Loucy (cell line): ENCODE measurements at regions not wholly inside any gene's neighbourhood (a gene's known extent, or its start where the extent isn't known, plus 50 kb on each side); places are given as distances from the start of the nearest gene placed in this dataset.

Source experiments
- CTCF ChIP-seq: fragments of 200-600 bp; sonication (generic); conservative IDR thresholded peaks from 2 replicates; pipeline ENCODE4 v1.5.1; 2014; ENCODE audit warnings: mild to moderate bottlenecking, antibody characterized with exemption, low read length
- EZH2phosphoT487 ChIP-seq: fragments of 200-600 bp; IDR thresholded peaks from 2 replicates; pipeline ENCODE4 v1.6.1; 2018; ENCODE audit warnings: antibody characterized with exemption, mild to moderate bottlenecking, moderate library complexity, borderline replicate concordance

DNA sequence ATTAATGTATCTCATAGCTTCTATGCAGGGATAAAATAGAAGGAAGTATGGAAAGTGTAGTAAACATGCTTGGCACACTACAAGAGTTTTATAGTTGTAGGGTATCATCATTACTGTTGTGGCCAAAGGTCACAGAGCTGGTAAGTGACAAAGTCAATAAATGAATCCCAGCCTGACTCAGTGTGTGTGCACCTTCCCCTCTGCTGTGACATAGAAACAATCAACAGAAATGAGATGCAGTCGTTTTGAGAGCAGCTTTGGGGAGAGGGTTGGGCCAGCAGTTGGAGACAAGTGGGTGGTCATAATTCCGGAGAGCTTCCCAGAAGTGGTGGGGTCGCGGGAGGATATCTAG is 82.4 kb upstream of the RBPJ start:
- TF ChIP-seq CTCF (no peak), EZH2phosphoT487 (no peak)
